ENCODE measurements at regions not wholly inside any gene's neighbourhood (a gene's known extent, or its start where the extent isn't known, plus 50 kb on each side); places are given as distances from the start of the nearest gene placed in this dataset.

GRCh38 chr6:30806581-30807183 lies 62.3 kb upstream of the IER3 start:
- DNase-seq (ENCODE audit: low read depth), result no peak

GRCh38 chr6:30804333-30804732 lies 60.0 kb upstream of the IER3 start:
- DNase-seq (ENCODE audit: low read depth), result no peak

GRCh38 chr6:30802731-30803130 lies 58.4 kb upstream of the IER3 start:
- no peak for DNase-seq (ENCODE audit: low read depth)

GRCh38 chr6:30801950-30802349 lies 57.6 kb upstream of the IER3 start:
- DNase-seq (ENCODE audit: low read depth), result no peak

GRCh38 chr6:30800871-30801270 lies 56.5 kb upstream of the IER3 start:
- DNase-seq (ENCODE audit: low read depth), result no peak

GRCh38 chr6:30799210-30799609 lies 54.9 kb upstream of the IER3 start:
- no peak for DNase-seq (ENCODE audit: low read depth)

- DNase-seq (ENCODE audit: low read depth), result no peak
These were observed 54.1 kb upstream of the IER3 start for GRCh38 chr6:30798494-30798893.

- no peak for DNase-seq (ENCODE audit: low read depth)
These were observed 51.4 kb upstream of the IER3 start for GRCh38 chr6:30795549-30796293.
